ENCODE measurements at regions not wholly inside any gene's neighbourhood (a gene's known extent, or its start where the extent isn't known, plus 50 kb on each side); places are given as distances from the start of the nearest gene placed in this dataset.

DNA sequence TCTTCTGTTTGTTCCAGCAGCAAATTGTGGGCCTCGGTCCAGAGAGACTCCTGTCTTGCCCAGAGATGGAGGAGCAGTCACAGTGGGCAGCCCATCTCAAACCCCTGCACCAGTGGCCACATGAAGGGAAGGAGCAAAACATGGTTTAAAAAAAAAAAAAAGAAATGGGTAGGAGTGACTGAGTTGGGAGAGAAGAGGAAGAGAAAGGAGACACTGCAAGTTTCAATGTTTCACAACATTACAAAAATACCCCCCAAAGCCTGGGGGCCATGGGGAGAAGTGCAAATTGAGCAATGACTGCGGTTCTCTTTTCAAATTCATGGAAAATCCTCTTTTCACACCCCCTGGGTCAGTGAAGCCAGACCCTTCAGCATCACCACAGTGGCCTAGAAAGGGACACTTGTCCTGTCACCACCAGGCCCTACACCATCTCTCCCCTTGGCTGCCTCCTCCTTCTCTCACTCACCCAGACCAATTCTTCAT is 117.1 kb downstream of the ZFP36L2 start:
- intact Hi-C loops (cut with micrococcal nuclease; ENCODE audit: unreplicated experiment) = no loop called here
- Histone ChIP-seq H3K9me2 (ENCODE audit: insufficient read depth, low read length) (no peaks in the 10 kb centered on the region), H3K36me3 (ENCODE audit: insufficient read depth, low read length) (no peaks in the 10 kb centered on the region), H3K4me2 (ENCODE audit: low read length) (no peak overlapping the region), H3K27ac (ENCODE audit: low read depth, low read length, poor library complexity, severe bottlenecking) (no peak overlapping the region), H2AFZ (ENCODE audit: low read length) (no peak overlapping the region), H3K9me3 (ENCODE audit: low read length) (no peaks in the 10 kb centered on the region), H3K4me1 (ENCODE audit: insufficient read depth, low read length, poor library complexity, severe bottlenecking) (peaks cover 34% of the 10 kb centered on the region), H3K4me3 (ENCODE audit: low read depth, low read length, poor library complexity, severe bottlenecking) (no peak overlapping the region), H4K20me1 (ENCODE audit: insufficient read depth, low read length) (no peaks in the 10 kb centered on the region), H3K79me2 (ENCODE audit: insufficient read depth, low read depth, low read length) (no peaks in the 10 kb centered on the region)
- no TSS peak for BruUV-seq (replicated peaks)
- no peak for DNase-seq (ENCODE audit: low spot score)
- CTCF ChIA-PET (ENCODE audit: unreplicated experiment) = no interaction called here
- POLR2A ChIA-PET = no interaction called here
- no peak for TF ChIP-seq CTCF (conservative IDR thresholded peaks at IDR 0.05; ENCODE audit: low read length)
- no peak for TF ChIP-seq EZH2phosphoT487 (IDR thresholded peaks at IDR 0.05; ENCODE audit: borderline replicate concordance, low read depth, low read length)

GRCh38 chr2:43107679-43108078 is 118.7 kb downstream of the ZFP36L2 start:
- Histone ChIP-seq H3K9me2 (ENCODE audit: insufficient read depth, low read length) (no peaks in the 10 kb centered on the region), H3K9me3 (ENCODE audit: low read length) (no peaks in the 10 kb centered on the region), H3K4me3 (ENCODE audit: low read depth, low read length, poor library complexity, severe bottlenecking) (no peak overlapping the region), H2AFZ (ENCODE audit: low read length) (no peak overlapping the region), H3K4me1 (ENCODE audit: insufficient read depth, low read length, poor library complexity, severe bottlenecking) (peaks cover 34% of the 10 kb centered on the region), H4K20me1 (ENCODE audit: insufficient read depth, low read length) (no peaks in the 10 kb centered on the region), H3K79me2 (ENCODE audit: insufficient read depth, low read depth, low read length) (no peaks in the 10 kb centered on the region), H3K4me2 (ENCODE audit: low read length) (peak overlapping the region; percentile 37), H3K36me3 (ENCODE audit: insufficient read depth, low read length) (no peaks in the 10 kb centered on the region), H3K27ac (ENCODE audit: low read depth, low read length, poor library complexity, severe bottlenecking) (no peak overlapping the region)
- no peak for DNase-seq (ENCODE audit: low spot score)
- BruUV-seq (replicated peaks) = no TSS peak
- ChIA-PET POLR2A (interaction anchor here (0.5 kb wide), 1 partner anchor 278 kb away, joined by 4 read pairs; no protein-coding TSS in a partner anchor), CTCF (ENCODE audit: unreplicated experiment) (no interaction called here)
- intact Hi-C loops (cut with micrococcal nuclease; ENCODE audit: unreplicated experiment) = no loop called here
- TF ChIP-seq EZH2phosphoT487 (IDR thresholded peaks at IDR 0.05; ENCODE audit: borderline replicate concordance, low read depth, low read length) (no peak), CTCF (conservative IDR thresholded peaks at IDR 0.05; ENCODE audit: low read length) (no peak)

GRCh38 chr2:43106559-43107527 is 119.6 kb downstream of the ZFP36L2 start:
- H3K4me1 ChIP-seq (ENCODE audit: insufficient read depth, low read length, poor library complexity, severe bottlenecking) = peaks cover 34% of the 10 kb centered on the region
- no peaks in the 10 kb centered on the region for H3K9me2 ChIP-seq (ENCODE audit: insufficient read depth, low read length)
- peak overlapping the region; percentile 44 for H2AFZ ChIP-seq (ENCODE audit: low read length)
- H3K4me2 ChIP-seq (ENCODE audit: low read length) = peak overlapping the region; percentile 37
- BruUV-seq (replicated peaks) = no TSS peak
- no peaks in the 10 kb centered on the region for H3K9me3 ChIP-seq (ENCODE audit: low read length)
- no peaks in the 10 kb centered on the region for H3K36me3 ChIP-seq (ENCODE audit: insufficient read depth, low read length)
- no peak overlapping the region for H3K4me3 ChIP-seq (ENCODE audit: low read depth, low read length, poor library complexity, severe bottlenecking)
- no peaks in the 10 kb centered on the region for H3K79me2 ChIP-seq (ENCODE audit: insufficient read depth, low read depth, low read length)
- ChIA-PET POLR2A (no interaction called here), CTCF (ENCODE audit: unreplicated experiment) (no interaction called here)
- no peaks in the 10 kb centered on the region for H4K20me1 ChIP-seq (ENCODE audit: insufficient read depth, low read length)
- peak; percentile 60 for DNase-seq (ENCODE audit: low spot score)
- no peak for TF ChIP-seq CTCF (conservative IDR thresholded peaks at IDR 0.05; ENCODE audit: low read length)
- TF ChIP-seq EZH2phosphoT487 (IDR thresholded peaks at IDR 0.05; ENCODE audit: borderline replicate concordance, low read depth, low read length) = no peak
- no peak overlapping the region for H3K27ac ChIP-seq (ENCODE audit: low read depth, low read length, poor library complexity, severe bottlenecking)
- intact Hi-C loops (cut with micrococcal nuclease; ENCODE audit: unreplicated experiment) = no loop called here

Data from OCI-LY7 (cell line).